Upper lobe of left lung (tissue), 4 donors: ENCODE measurements at regions not wholly inside any gene's neighbourhood (a gene's known extent, or its start where the extent isn't known, plus 50 kb on each side); places are given as distances from the start of the nearest gene placed in this dataset.
"Not testable (repeated sequence)": the region's sequence is repeated elsewhere in the genome, so short reads cannot be mapped to it uniquely, and the experiment has no call there.

Experiments used
- EP300 ChIP-seq, 4 donors: sonication (generic); formaldehyde crosslinking; IDR thresholded peaks; one replicate each; pipeline ENCODE4 v1.5.1; 2017; ENCODE audit warnings: antibody characterized with exemption in 4 of 4, control low read depth in 2 of 4
- TF ChIP-seq, protein P1 (sequence below), 6 experiments: fragments of 450-650 bp in 4 of 6; fragments of 200-600 bp in 2 of 6; sonication (generic) in 2 of 6; IDR thresholded peaks; one replicate each; pipeline ENCODE4 v1.5.1; 2016 to 2019; ENCODE audit warnings: antibody characterized with exemption in 6 of 6

DNA sequence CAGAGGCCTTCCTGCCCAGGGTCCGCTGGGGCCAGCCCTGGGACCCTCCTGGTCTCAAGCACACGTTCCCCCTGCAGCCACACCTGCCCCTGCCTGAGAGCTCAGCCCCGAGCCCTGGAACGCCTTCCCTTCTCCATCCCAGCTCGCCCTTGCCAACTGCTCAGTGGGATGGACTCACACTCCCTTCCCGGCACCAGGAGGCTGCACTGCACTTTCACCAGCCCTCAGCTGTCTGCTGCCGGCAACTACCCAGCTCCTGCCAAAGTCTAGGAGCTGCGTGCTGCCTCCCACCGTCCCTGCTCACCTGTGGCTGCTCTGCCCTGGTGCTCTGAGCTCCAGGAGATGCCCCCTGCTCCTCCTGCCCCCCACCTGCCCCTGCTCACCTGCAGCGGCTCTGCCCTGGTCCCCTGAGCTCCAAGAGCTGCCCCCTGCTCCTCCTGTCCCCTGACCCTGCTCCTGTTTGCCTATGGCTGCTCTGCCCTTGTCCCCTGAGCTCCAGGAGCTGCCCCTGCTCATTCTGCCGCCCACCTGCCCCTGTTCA lies 246.4 kb downstream of the TMEM121 start:
- TF ChIP-seq, protein P1, sequence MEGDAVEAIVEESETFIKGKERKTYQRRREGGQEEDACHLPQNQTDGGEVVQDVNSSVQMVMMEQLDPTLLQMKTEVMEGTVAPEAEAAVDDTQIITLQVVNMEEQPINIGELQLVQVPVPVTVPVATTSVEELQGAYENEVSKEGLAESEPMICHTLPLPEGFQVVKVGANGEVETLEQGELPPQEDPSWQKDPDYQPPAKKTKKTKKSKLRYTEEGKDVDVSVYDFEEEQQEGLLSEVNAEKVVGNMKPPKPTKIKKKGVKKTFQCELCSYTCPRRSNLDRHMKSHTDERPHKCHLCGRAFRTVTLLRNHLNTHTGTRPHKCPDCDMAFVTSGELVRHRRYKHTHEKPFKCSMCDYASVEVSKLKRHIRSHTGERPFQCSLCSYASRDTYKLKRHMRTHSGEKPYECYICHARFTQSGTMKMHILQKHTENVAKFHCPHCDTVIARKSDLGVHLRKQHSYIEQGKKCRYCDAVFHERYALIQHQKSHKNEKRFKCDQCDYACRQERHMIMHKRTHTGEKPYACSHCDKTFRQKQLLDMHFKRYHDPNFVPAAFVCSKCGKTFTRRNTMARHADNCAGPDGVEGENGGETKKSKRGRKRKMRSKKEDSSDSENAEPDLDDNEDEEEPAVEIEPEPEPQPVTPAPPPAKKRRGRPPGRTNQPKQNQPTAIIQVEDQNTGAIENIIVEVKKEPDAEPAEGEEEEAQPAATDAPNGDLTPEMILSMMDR (IDR thresholded peaks at IDR 0.05), result not testable (repeated sequence)
- not testable (repeated sequence) for TF ChIP-seq EP300 (IDR thresholded peaks at IDR 0.05)
